Activated CD4-positive, alpha-beta T cell treated with anti-CD3 and anti-CD28 coated beads, Interleukin-2, amount 50 U/mL, for 24 hours (primary cell): ENCODE measurements at regions not wholly inside any gene's neighbourhood (a gene's known extent, or its start where the extent isn't known, plus 50 kb on each side); places are given as distances from the start of the nearest gene placed in this dataset.
"Not testable (repeated sequence)": the region's sequence is repeated elsewhere in the genome, so short reads cannot be mapped to it uniquely, and the experiment has no call there.

ENCODE experiments used
- DNase-seq, 2 donors: peaks; one replicate each; pipeline ENCODE4 v3.0.0-alpha.2; 2020; ENCODE audit warnings: low read depth in 1 of 2, low spot score in 1 of 2

DNA sequence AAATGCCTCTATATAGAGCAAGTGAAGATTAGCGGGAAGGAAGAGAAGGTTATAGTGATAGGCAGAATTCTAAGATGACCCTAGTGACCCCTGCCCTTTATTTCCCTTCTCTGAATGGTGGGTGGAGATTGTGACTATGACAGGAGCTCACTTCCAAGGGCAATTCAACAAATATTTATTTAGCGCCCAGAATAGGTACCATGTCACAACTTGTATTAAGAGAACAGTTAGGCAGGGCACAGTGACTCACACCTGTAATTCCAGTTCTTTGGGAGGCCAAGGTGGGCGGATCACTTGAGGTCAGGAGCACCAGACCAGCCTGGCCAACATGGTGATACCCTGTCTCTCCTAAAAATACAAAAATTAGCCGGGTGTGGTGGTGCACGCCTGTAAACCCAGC is 236.0 kb upstream of the POGK start:
- DNase-seq = no peak

DNA sequence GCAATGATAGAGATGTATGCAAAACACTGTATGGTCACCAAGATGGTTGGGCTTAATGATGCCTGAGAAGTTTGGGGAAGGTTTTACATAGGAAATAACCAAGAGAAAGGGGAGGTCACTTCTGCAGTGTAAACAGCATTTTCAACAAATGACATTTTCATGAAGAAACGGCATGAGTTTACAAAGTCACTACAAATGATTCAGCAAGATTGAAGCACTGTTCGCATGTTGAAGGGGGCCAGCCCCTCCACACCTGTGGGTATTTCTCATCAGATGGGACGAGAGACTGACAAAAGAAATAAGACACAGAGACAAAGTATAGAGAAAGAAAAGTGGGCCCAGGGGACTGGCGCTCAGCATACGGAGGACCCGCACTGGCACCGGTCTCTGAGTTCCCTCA is 234.1 kb upstream of the POGK start:
- DNase-seq = no peak

DNA sequence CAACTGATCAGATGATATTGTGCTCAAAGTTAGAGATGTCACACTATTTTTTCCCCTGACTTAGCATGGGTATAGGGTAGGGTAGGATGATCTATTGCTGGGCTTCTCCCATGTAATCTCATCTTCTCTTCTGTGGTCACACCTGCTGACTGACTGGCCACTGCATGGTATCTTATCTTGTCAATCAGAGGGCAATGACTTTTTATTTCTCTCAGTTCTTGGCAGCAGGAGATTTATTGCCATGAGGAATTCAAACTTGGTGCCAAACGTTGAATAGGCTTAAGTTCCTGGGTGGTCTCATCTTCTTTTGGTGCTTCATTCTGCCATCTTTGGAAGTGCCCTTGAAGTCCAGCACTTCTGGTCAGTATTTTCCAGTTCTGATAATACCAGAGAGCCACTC is 226.4 kb upstream of the POGK start:
- DNase-seq = no peak

DNA sequence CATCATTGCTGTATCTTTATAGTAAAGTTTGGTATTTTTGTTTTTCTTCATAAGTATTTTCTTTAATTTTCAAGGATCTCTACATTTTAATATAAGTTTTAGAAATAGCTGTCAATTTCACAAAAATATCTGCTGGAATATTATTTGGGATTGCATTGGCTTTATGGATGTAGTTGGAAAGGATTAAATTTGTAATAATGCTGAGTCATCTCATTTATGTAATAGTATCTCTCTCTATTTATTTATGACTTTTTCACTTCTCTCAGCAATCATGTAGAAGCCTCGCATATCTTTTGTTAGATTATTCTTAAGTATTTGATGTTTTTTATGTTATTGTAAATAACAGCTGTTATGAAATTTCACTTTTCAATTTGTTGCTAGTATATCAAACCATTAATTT is 223.1 kb upstream of the POGK start:
- DNase-seq = no peak

DNA sequence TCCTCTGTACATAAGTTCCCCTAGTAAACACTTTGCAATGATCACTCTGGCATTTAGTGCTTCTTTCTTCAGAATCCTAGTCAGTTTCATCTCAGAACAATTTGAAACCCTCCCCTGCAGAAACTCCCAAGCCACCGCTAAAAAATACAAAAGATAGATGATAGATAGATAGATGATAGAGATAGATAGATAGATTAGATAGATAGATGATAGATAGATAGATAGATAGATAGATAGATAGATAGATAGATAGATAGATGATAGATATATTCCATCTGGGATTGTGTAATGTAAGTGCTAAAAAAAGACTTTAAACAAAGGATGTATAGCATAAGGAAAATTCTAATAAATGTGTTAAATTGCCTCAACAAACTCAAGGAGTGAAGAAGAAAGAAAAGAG is 212.6 kb upstream of the POGK start:
- no peak for DNase-seq

DNA sequence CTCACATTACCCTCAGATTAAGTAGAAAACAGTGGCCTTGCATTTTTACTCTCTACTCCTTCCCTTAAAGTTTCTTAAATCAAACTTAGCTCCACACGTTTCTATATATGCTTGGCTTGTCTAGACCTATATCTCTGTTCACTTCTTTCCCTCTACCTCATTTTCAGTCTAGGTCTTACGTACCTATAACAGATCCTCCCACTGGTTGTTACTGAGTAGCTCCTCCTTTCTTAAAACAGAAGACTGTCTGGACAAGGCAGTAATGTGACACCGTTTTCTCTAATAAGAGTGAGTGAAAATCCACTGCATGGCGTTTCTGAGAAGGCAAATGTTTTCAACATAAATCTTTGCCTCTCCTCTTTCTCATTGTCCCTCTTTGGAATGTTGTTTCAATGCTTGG is 211.7 kb upstream of the POGK start:
- no peak for DNase-seq

DNA sequence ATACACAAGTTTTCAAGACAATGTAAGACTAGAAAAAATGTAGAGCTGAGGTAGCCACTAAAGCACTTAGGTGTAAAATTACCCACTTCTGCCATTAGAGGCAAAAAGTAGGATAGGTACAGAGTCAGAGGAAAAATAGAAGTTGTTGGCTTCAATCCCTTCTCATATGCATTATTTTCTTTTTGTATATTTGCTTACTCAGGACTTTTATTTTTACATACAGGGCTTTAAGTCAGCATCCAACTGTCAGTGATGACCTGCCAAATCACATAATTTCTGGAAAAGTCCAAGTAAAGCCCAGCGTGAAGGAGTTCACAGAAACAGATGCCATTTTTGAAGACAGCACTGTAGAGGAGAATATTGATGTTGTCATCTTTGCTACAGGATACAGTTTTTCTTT is 211.0 kb upstream of the POGK start:
- no peak for DNase-seq

DNA sequence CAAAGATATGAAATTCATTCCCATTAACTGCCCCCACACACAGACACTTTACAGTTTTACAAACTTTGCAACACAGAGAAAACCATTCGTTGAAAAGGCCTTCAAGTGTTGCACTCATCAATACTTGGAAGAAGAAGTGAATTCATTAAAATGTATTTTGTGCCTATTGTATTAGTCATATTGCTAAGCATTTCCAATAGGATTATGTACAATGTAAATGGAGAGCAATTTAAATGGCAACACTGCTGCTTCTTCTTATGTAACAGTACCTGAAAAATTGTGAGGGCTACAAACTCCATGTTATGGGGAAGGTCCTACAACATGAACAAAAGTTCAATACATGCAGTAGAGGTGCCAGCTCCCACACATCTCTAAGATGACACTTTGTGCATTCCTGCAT is 209.3 kb upstream of the POGK start:
- no peak for DNase-seq

DNA sequence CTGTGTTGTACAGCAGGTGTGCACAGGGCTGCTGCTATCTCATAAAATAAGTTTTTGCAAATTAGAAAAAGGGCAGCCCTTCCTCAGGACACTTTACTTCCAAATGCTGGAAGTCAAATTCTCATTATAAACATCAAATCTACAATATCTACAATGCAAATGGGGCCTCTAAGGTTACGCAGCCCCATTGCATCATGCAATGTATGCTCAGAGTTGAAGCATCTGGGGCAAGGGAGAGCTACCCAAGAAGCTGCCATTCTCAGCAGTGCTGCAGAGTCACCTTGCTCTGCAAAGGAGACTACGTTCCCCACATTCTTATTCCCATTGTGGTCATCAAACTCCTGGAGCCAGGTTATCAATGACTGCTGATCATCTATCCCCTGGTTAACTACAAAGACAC is 208.9 kb upstream of the POGK start:
- no peak for DNase-seq

DNA sequence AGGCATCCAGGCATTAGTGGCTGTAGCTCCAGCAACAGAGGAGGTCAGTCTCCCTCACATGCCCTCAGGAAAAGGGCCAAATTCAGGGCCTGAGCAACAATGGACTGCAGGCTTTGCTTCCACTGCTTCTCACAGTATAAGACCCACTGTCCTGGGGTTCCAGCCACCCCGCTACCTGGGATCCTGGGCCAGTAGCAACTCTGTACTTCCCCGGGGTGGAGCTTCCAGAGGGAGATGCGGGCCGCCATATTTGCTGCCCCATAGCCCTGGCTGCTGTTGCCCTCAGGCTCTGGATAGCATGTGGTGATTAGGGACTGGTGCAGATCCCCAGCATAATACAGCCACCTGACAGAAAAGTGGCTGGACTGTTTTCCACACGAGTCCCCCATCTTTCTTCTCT is 201.1 kb upstream of the POGK start:
- DNase-seq = no peak

DNA sequence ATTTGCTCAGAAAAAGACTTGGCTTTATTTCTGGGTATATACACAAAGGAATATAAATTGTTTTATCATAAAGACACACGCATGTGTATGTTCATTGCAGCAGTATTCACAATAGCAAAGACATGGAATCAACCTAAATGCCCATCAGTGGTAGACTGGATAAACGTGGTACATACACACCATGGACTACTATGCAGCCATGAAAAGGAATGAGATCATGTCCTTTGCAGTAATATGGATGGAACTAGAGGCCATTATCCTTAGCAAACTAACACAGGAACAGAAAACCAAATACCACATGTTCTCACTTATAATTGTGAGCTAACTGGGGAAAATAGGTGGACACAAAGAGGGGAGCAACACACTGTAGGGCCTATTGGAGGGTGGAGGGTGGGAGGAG is 182.0 kb upstream of the POGK start:
- DNase-seq = not testable (repeated sequence)

DNA sequence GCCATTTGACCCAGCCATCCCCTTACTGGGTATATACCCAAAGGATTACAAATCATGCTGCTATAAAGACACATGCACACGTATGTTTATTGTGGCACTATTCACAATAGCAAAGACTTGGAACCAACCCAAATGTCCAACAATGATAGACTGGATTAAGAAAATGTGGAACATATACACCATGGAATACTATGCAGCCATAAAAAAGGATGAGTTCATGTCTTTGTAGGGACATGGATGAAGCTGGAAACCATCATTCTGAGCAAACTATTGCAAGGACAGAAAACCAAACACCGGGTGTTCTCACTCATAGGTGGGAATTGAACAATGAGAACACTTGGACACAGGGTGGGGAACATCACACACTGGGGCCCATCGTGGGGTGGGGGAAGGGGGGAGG is 172.5 kb upstream of the POGK start:
- not testable (repeated sequence) for DNase-seq

DNA sequence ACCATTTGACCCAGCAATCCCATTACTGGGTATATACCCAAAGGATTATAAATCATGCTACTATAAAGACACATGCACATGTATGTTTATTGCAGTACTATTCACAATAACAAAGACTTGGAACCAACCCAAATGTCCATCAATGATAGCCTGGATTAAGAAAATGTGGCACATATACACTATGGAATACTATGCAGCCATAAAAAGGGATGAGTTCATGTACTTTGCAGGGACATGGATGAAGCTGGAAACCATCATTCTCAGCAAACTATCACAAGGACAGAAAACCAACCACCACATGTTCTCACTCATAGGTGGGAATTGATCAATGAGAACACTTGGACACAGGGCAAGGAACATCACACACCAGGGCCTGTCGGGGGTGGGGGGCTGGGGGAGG is 171.7 kb upstream of the POGK start:
- DNase-seq = not testable (repeated sequence)

DNA sequence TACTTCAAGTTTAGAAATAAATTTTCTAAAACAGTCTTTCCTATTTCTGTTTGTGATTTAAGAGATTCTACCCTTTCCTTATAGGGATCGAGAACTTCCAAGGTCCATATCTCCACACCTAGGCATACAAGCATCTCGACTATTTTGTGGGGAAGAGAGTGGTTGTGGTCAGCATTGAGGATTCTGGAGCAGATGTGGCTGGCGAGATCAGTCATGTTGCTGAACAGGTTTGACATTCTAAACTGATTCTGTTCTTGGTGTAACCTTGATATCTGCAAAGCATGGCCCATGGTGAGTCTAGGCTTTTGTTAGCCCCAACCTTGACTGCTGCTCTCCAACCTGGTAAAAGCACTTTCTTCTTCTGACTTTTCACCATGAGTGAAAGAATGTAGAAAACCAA is 167.6 kb upstream of the POGK start:
- DNase-seq = no peak

DNA sequence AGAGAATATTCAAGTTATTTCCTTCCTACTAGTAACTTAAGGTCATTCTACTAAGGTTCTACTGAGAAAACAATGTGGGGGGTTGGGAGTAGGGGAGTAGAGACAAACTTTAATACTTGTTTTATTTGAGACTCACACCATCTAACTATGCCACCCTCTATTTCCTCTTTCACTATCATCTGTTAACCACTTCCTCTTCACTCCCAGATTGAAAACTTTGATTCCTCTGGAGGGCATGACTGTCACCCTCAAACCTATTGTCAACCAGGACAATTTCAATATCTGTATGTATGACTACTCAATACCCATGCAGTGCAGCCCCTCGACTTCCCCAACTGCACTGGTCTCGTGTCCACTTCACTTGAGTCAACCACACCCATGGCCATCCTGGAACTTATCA is 165.6 kb upstream of the POGK start:
- DNase-seq = no peak

DNA sequence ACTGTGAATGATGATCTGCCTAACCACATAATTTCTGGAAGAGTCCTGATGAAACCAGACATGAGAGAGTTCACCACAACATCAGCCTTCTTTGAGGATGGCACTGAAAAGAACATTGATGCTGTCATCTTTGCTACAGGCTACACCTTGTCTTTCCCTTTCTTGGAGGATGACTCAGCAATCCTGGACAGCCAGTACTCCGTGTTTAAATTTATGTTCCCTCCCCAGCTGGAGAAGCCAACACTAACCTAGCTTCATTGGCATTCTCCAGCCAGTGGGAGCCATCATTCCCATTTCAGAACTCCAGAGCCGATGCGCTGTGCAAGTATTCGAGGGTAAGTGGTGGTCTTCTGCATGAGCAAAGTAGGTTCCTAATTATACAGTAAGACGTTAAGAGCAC is 164.1 kb upstream of the POGK start:
- DNase-seq = no peak

DNA sequence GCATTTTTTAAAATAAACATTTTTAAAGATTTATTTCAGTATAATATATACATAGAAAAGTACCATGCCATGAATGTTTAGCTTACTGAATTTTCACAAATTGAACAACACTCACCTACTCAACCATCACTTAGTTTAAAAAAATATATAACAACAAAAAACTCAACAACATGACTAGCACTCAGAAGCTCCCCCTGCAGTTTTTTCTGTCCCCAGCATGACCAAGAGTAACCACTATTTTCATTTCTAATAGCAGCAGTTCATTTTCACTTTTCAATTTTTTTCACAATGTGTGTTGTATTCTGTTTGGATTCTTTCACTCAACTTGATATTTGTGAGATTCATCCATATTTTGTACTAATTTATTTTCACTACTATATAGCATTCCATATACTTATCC is 162.3 kb upstream of the POGK start:
- no peak for DNase-seq

DNA sequence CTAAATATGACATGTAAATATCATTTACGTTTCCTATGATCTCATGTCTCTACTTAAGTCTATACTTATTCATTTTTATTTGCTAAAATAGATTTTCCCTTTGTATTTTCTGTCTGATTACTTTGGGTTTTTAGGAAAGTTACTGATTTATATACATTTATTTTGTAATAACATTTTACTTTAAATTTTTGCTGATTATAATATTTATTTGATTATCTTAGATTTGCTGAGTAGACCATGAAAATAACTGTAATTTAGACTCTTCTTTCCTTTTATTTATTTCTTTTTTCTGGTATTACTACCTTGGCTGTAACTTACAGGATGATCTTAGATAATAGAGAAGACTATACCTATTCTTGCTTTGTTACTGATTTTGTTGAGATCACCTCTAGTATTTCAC is 159.9 kb upstream of the POGK start:
- DNase-seq = no peak

DNA sequence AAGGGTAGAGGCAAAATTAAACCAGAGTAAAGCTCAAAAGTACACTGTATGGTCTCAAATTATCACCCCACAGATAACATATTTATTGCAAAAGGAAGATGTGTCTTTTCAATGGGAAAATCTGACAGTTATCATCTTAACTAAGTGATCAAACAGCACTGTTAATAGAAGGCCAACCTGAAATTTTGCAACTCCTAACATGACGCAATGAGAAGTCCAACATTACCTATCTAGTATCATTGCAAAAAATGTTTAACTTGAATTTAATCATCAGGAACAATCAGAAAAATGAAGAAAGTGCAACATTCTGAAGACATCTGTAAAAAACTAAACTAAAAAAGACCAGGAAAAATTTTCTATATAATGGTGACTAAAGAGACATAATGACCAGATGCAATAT is 156.7 kb upstream of the POGK start:
- DNase-seq = no peak

DNA sequence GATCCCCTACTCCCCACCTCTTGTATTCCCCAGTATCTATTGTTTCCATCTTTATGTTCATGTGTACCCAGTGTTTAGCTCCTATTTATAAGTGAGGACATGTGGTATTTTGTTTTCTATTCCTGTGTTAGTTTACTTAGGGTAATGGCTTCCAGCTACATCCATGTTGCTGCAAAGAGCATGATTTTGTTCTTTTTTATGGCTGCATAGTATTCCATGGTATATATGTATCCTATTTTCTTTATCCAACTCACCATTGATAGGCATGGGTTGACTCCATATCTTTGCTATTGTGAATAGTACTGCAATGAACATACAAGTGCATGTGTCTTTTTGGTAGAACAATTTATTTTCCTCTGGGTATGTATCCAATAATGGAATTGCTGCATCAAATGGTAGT is 154.6 kb upstream of the POGK start:
- DNase-seq = not testable (repeated sequence)

DNA sequence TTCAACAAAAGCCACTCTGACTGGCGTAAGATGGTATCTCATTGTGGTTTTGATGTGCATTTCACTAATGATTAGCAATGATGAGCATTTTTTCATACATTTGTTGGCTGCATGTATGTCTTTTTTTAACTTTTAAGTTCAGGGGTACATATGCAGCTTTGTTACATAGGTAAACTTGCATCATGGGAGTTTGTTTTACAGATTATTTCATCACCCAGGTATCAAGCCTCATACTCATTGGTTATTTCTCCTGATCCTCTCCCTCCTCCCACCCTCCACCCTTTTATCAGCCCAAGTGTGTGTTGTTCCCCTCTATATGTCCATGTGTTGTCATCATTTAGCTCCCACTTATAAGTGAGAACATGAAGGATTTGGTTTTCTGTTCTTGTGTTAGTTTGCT is 154.1 kb upstream of the POGK start:
- DNase-seq = no peak

DNA sequence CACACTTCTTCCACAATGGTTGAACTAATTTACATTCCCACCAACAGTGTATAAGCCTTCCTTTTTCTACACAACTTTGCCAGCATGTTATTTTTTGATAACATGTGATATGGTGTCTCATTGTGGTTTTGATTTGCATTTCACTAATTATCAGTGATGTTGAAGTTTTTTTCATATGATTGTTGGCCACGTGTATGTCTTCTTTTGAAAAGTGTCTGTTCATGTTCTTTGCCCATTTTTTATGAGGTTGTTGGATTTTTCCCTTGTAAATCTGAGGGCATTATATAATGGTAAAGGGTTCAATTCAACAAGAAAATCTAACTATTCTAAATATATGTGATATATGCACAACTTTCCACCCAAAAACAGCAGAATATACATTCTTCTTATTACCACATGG is 153.4 kb upstream of the POGK start:
- DNase-seq = not testable (repeated sequence)

DNA sequence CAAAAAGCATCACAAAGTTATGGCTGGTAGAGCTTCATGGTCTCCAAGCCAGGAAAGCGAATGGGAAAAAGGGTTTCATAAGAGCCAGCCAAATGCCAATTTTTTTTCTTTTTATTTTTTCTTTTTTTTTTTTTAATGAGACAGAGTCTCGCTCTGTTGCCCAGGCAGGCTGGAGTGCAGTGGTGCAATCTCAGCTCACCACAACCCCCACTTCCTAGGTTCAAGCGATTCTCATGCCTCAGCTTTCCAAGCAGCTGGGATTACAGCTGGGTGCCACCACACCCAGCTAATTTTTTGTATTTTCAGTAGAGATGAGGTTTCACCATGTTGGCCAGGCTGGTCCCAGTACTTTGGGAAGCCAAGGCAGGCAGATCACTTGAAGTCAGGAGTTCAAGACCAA is 148.7 kb upstream of the POGK start:
- DNase-seq = not testable (repeated sequence)

DNA sequence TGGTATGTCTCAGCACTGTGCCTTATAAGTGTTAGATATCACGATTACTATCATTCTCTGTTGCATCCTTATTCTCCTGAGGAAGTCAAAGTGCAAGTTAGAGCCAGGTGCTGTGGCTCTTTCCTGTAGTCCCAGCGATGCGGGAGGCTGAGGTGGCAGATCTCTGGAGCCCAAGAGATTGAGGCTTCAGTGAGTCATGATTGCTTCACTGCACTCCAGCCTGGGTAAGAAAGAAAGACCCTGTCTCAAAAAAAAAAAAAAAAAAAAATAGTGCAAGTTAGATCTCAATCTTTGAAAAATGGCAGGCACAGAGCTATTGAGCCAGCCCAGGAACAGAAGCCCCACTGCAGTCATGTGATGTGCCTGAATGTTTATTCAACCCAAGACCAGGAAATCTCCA is 147.8 kb upstream of the POGK start:
- no peak for DNase-seq
